Tibial nerve (tissue), 4 donors: ENCODE measurements at regions not wholly inside any gene's neighbourhood (a gene's known extent, or its start where the extent isn't known, plus 50 kb on each side); places are given as distances from the start of the nearest gene placed in this dataset.
"Not testable (repeated sequence)": the region's sequence is repeated elsewhere in the genome, so short reads cannot be mapped to it uniquely, and the experiment has no call there.

ENCODE experiments used
- DNase-seq, 2 donors: peaks; one replicate each; pipeline ENCODE4 v3.0.0-alpha.2; 2019; ENCODE audit warnings: low spot score in 2 of 2
- H3K27ac ChIP-seq, 4 donors: fragments of 200-600 bp; sonication (generic) in 3 of 4; one replicate each; pipeline ENCODE4 v1.5.1; 2017 to 2019; ENCODE audit warnings: mild to moderate bottlenecking in 1 of 4
- H3K27me3 ChIP-seq, 2 donors: fragments of 200-600 bp; sonication (generic) in 1 of 2; one replicate each; pipeline versions ENCODE4 v1.5.1 to v1.6.0; 2017 to 2019
- H3K36me3 ChIP-seq, 3 donors: fragments of 200-600 bp; sonication (generic); one replicate each; pipeline ENCODE4 v1.5.1; 2018 to 2019
- H3K4me1 ChIP-seq, 4 donors: fragments of 200-600 bp; sonication (generic) in 3 of 4; one replicate each; pipeline ENCODE4 v1.5.1; 2017 to 2019
- H3K4me3 ChIP-seq, 4 donors: fragments of 200-600 bp; sonication (generic) in 3 of 4; one replicate each; pipeline ENCODE4 v1.5.1; 2017 to 2019; ENCODE audit warnings: mild to moderate bottlenecking in 1 of 4, moderate library complexity in 1 of 4
- H3K9me3 ChIP-seq, 4 donors: fragments of 200-600 bp; sonication (generic) in 3 of 4; one replicate each; pipeline ENCODE4 v1.5.1; 2017 to 2019
- WGBS, 2 donors: methylation state at CpG; one replicate each; pipeline ENCODE4 v1.1.5; 2018; 5-methylcytosine and 5-hydroxymethylcytosine counted together

- H3K27me3 ChIP-seq, H3K9me3 ChIP-seq, H3K27ac ChIP-seq, H3K4me3 ChIP-seq, H3K4me1 ChIP-seq, DNase-seq, H3K36me3 ChIP-seq: not testable (repeated sequence)
- 70 to 72% methylated on average over 17 of the region's 17 CpGs for WGBS, 2 donors
Observed at GRCh38 chr22:11561744-11562143, 3966.2 kb upstream of the OR11H1 start.

- not testable (repeated sequence) for H3K4me3 ChIP-seq, DNase-seq, H3K27ac ChIP-seq, H3K36me3 ChIP-seq, H3K4me1 ChIP-seq, H3K27me3 ChIP-seq
- peaks cover 0 to 55% (median 0%) of the 10 kb centered on the region in 4 donors for H3K9me3 ChIP-seq
- WGBS, 2 donors = 70 to 80% methylated on average over 11 of the region's 11 CpGs
Observed at GRCh38 chr22:11568837-11569563, 3959.0 kb upstream of the OR11H1 start.

- H3K4me1 ChIP-seq, H3K27ac ChIP-seq, H3K4me3 ChIP-seq, H3K36me3 ChIP-seq, H3K27me3 ChIP-seq, DNase-seq: not testable (repeated sequence)
- WGBS, 2 donors = 63 to 66% methylated on average over 5 of the region's 5 CpGs
- peaks cover 0 to 61% (median 0%) of the 10 kb centered on the region in 4 donors for H3K9me3 ChIP-seq
Observed at GRCh38 chr22:11569564-11569940, 3958.4 kb upstream of the OR11H1 start.

GRCh38 chr22:11573154-11573553, 3954.8 kb upstream of the OR11H1 start:
- not testable (repeated sequence) for DNase-seq, H3K4me1 ChIP-seq, H3K4me3 ChIP-seq, H3K27ac ChIP-seq, H3K27me3 ChIP-seq, H3K36me3 ChIP-seq
- peaks cover 0 to 78% (median 2%) of the 10 kb centered on the region in 4 donors for H3K9me3 ChIP-seq
- WGBS, 2 donors = 66 to 71% methylated on average over 6 of the region's 6 CpGs

GRCh38 chr22:11574231-11574630, 3953.8 kb upstream of the OR11H1 start:
- H3K36me3 ChIP-seq, H3K27me3 ChIP-seq, H3K4me1 ChIP-seq, H3K4me3 ChIP-seq, DNase-seq, H3K27ac ChIP-seq: not testable (repeated sequence)
- peaks cover 0 to 77% (median 2%) of the 10 kb centered on the region in 4 donors for H3K9me3 ChIP-seq
- WGBS, 2 donors = 79 to 80% methylated on average over 14 of the region's 14 CpGs

GRCh38 chr22:11574659-11575058, 3953.3 kb upstream of the OR11H1 start:
- H3K27me3 ChIP-seq, H3K4me1 ChIP-seq, DNase-seq, H3K36me3 ChIP-seq, H3K4me3 ChIP-seq, H3K27ac ChIP-seq: not testable (repeated sequence)
- peaks cover 0 to 75% (median 2%) of the 10 kb centered on the region in 4 donors for H3K9me3 ChIP-seq
- WGBS, 2 donors = 45 to 49% methylated on average over 4 of the region's 4 CpGs

GRCh38 chr22:11576740-11577139, 3951.3 kb upstream of the OR11H1 start:
- not testable (repeated sequence) for H3K36me3 ChIP-seq, DNase-seq, H3K27ac ChIP-seq, H3K27me3 ChIP-seq, H3K4me1 ChIP-seq, H3K4me3 ChIP-seq
- WGBS, 2 donors = 68 to 72% methylated on average over 9 of the region's 9 CpGs
- H3K9me3 ChIP-seq = peaks cover 0 to 79% (median 4%) of the 10 kb centered on the region in 4 donors

- not testable (repeated sequence) for DNase-seq, H3K27me3 ChIP-seq, H3K36me3 ChIP-seq, H3K4me3 ChIP-seq, H3K4me1 ChIP-seq, H3K27ac ChIP-seq
- WGBS, 2 donors = 52 to 55% methylated on average over 8 of the region's 8 CpGs
- peaks cover 0 to 78% (median 6%) of the 10 kb centered on the region in 4 donors for H3K9me3 ChIP-seq
Observed at GRCh38 chr22:11578115-11578514, 3949.9 kb upstream of the OR11H1 start.

- not testable (repeated sequence) for H3K36me3 ChIP-seq, H3K27ac ChIP-seq, H3K4me3 ChIP-seq, H3K4me1 ChIP-seq, DNase-seq, H3K27me3 ChIP-seq
- H3K9me3 ChIP-seq = peaks cover 0 to 78% (median 8%) of the 10 kb centered on the region in 4 donors
- 38 to 43% methylated on average over 3 of the region's 3 CpGs for WGBS, 2 donors
Observed at GRCh38 chr22:11578551-11578950, 3949.4 kb upstream of the OR11H1 start.

- not testable (repeated sequence) for H3K27me3 ChIP-seq, H3K4me3 ChIP-seq, H3K36me3 ChIP-seq, H3K27ac ChIP-seq, H3K4me1 ChIP-seq, DNase-seq
- peaks cover 0 to 62% (median 9%) of the 10 kb centered on the region in 4 donors for H3K9me3 ChIP-seq
- WGBS, 2 donors = 42 to 43% methylated on average over 4 of the region's 4 CpGs
Observed at GRCh38 chr22:11582048-11582447, 3945.9 kb upstream of the OR11H1 start.

GRCh38 chr22:11584231-11584630, 3943.8 kb upstream of the OR11H1 start:
- H3K36me3 ChIP-seq, DNase-seq, H3K27me3 ChIP-seq, H3K4me1 ChIP-seq, H3K27ac ChIP-seq, H3K4me3 ChIP-seq: not testable (repeated sequence)
- peaks cover 0 to 52% (median 12%) of the 10 kb centered on the region in 4 donors for H3K9me3 ChIP-seq
- 26 to 29% methylated on average over 4 of the region's 4 CpGs for WGBS, 2 donors

GRCh38 chr22:11594552-11594951, 3933.4 kb upstream of the OR11H1 start:
- not testable (repeated sequence) for H3K27ac ChIP-seq, DNase-seq, H3K4me1 ChIP-seq, H3K27me3 ChIP-seq, H3K36me3 ChIP-seq, H3K4me3 ChIP-seq
- 56 to 69% methylated on average over 4 of the region's 4 CpGs for WGBS, 2 donors
- H3K9me3 ChIP-seq = peaks cover 0 to 59% (median 5%) of the 10 kb centered on the region in 4 donors

GRCh38 chr22:11597666-11598358, 3930.2 kb upstream of the OR11H1 start:
- H3K4me3 ChIP-seq, DNase-seq, H3K36me3 ChIP-seq, H3K27ac ChIP-seq, H3K27me3 ChIP-seq, H3K4me1 ChIP-seq: not testable (repeated sequence)
- peaks cover 0 to 67% (median 3%) of the 10 kb centered on the region in 4 donors for H3K9me3 ChIP-seq
- 81 to 87% methylated on average over 33 of the region's 33 CpGs for WGBS, 2 donors
